ENCODE measurements at regions not wholly inside any gene's neighbourhood (a gene's known extent, or its start where the extent isn't known, plus 50 kb on each side); places are given as distances from the start of the nearest gene placed in this dataset.

- no peaks in the 10 kb centered on the region for H3K4me1 Mint-ChIP-seq (ENCODE audit: unreplicated experiment)
- H3K27me3 Mint-ChIP-seq (ENCODE audit: unreplicated experiment), result peaks cover 3% of the 10 kb centered on the region
- TF ChIP-seq CTCF (IDR thresholded peaks at IDR 0.05; ENCODE audit: unreplicated experiment), result no peak
- no peak for DNase-seq (ENCODE audit: low spot score)
- no peaks in the 10 kb centered on the region for H3K9me3 Mint-ChIP-seq (ENCODE audit: unreplicated experiment)
- H3K36me3 Mint-ChIP-seq (ENCODE audit: low read depth, unreplicated experiment), result no peaks in the 10 kb centered on the region
- H3K27ac Mint-ChIP-seq (ENCODE audit: unreplicated experiment), result no peak overlapping the region
- H3K4me3 Mint-ChIP-seq (ENCODE audit: unreplicated experiment), result no peak overlapping the region
Observed at GRCh38 chr4:14583331-14583730, 418.9 kb upstream of the CPEB2 start.

- no peaks in the 10 kb centered on the region for H3K36me3 Mint-ChIP-seq (ENCODE audit: low read depth, unreplicated experiment)
- no peak for TF ChIP-seq CTCF (IDR thresholded peaks at IDR 0.05; ENCODE audit: unreplicated experiment)
- H3K4me1 Mint-ChIP-seq (ENCODE audit: unreplicated experiment), result no peaks in the 10 kb centered on the region
- no peak for DNase-seq (ENCODE audit: low spot score)
- peaks cover 3% of the 10 kb centered on the region for H3K27me3 Mint-ChIP-seq (ENCODE audit: unreplicated experiment)
- no peak overlapping the region for H3K4me3 Mint-ChIP-seq (ENCODE audit: unreplicated experiment)
- H3K9me3 Mint-ChIP-seq (ENCODE audit: unreplicated experiment), result no peaks in the 10 kb centered on the region
- H3K27ac Mint-ChIP-seq (ENCODE audit: unreplicated experiment), result no peak overlapping the region
Observed at GRCh38 chr4:14583752-14584151, 418.5 kb upstream of the CPEB2 start.

GRCh38 chr4:14592950-14593349 is 409.3 kb upstream of the CPEB2 start:
- no peak for DNase-seq (ENCODE audit: low spot score)
- Mint-ChIP-seq H3K36me3 (ENCODE audit: low read depth, unreplicated experiment) (no peaks in the 10 kb centered on the region), H3K4me3 (ENCODE audit: unreplicated experiment) (no peak overlapping the region), H3K27me3 (ENCODE audit: unreplicated experiment) (no peaks in the 10 kb centered on the region), H3K4me1 (ENCODE audit: unreplicated experiment) (no peaks in the 10 kb centered on the region), H3K27ac (ENCODE audit: unreplicated experiment) (no peak overlapping the region), H3K9me3 (ENCODE audit: unreplicated experiment) (no peaks in the 10 kb centered on the region)
- TF ChIP-seq CTCF (IDR thresholded peaks at IDR 0.05; ENCODE audit: unreplicated experiment), result no peak

- Mint-ChIP-seq H3K36me3 (ENCODE audit: low read depth, unreplicated experiment) (no peaks in the 10 kb centered on the region), H3K9me3 (ENCODE audit: unreplicated experiment) (no peaks in the 10 kb centered on the region), H3K4me1 (ENCODE audit: unreplicated experiment) (no peaks in the 10 kb centered on the region), H3K4me3 (ENCODE audit: unreplicated experiment) (no peak overlapping the region), H3K27ac (ENCODE audit: unreplicated experiment) (no peak overlapping the region), H3K27me3 (ENCODE audit: unreplicated experiment) (no peaks in the 10 kb centered on the region)
- DNase-seq (ENCODE audit: low spot score), result no peak
- no peak for TF ChIP-seq CTCF (IDR thresholded peaks at IDR 0.05; ENCODE audit: unreplicated experiment)
Observed at GRCh38 chr4:14596028-14596427, 406.3 kb upstream of the CPEB2 start.

GRCh38 chr4:14596437-14596836 is 405.8 kb upstream of the CPEB2 start:
- no peaks in the 10 kb centered on the region for H3K36me3 Mint-ChIP-seq (ENCODE audit: low read depth, unreplicated experiment)
- no peak overlapping the region for H3K27ac Mint-ChIP-seq (ENCODE audit: unreplicated experiment)
- no peaks in the 10 kb centered on the region for H3K4me1 Mint-ChIP-seq (ENCODE audit: unreplicated experiment)
- TF ChIP-seq CTCF (IDR thresholded peaks at IDR 0.05; ENCODE audit: unreplicated experiment), result no peak
- H3K27me3 Mint-ChIP-seq (ENCODE audit: unreplicated experiment), result no peaks in the 10 kb centered on the region
- H3K9me3 Mint-ChIP-seq (ENCODE audit: unreplicated experiment), result no peaks in the 10 kb centered on the region
- H3K4me3 Mint-ChIP-seq (ENCODE audit: unreplicated experiment), result no peak overlapping the region
- no peak for DNase-seq (ENCODE audit: low spot score)
